ENCODE measurements at regions not wholly inside any gene's neighbourhood (a gene's known extent, or its start where the extent isn't known, plus 50 kb on each side); places are given as distances from the start of the nearest gene placed in this dataset.
A peak's percentile ranks its signal among the peaks of the same experiment; 100 is the strongest.

DNA sequence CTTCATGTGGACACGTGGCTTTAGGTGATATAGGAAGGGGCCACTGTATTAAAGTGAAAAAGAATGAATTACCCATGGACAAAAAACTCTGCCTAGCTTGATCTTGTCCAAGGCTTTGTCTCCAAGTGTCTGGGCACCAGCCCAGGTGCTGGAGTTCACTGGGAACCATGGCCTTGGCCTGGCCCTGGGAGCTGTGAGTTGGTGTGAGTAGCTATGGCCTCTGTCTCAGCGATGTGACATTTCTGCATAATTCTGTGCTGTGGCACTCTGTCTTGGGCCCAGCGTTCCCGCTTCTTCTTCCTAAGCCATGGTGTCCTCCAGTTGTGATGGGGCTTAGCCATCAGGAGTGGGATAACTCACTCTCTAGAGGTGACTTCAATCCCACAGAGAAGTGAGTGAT is 119.0 kb upstream of the PPP2R2D start:
- no peak for DNase-seq

GRCh38 chr10:131784363-131785120 is 116.3 kb upstream of the PPP2R2D start:
- no peak for DNase-seq

GRCh38 chr10:131785121-131785460 is 115.7 kb upstream of the PPP2R2D start:
- DNase-seq: no peak

- peak; percentile 82 for DNase-seq
Measured at GRCh38 chr10:131786756-131787605, 113.8 kb upstream of the PPP2R2D start.

DNA sequence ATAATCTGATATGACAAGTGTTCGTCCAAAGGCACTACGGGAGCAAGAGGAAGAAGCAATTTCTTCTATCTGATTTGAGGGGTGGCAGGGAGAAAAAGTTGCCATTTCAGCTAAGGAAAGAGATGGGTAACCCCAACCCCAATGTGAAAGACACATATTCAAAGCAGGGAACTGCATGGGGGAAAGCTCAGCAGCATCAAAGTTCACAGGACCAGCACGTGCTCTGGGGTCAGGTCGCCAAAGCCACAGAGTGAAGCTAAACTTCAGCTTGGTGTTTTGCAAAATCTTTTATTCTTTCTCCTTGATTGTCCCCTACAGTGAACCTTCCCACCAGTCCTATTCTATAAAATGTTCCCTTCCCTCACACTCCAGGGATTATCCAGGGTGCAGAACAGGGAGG is 112.8 kb upstream of the PPP2R2D start:
- DNase-seq: no peak

- DNase-seq: no peak
Measured at GRCh38 chr10:131788386-131788785, 112.4 kb upstream of the PPP2R2D start.

DNA sequence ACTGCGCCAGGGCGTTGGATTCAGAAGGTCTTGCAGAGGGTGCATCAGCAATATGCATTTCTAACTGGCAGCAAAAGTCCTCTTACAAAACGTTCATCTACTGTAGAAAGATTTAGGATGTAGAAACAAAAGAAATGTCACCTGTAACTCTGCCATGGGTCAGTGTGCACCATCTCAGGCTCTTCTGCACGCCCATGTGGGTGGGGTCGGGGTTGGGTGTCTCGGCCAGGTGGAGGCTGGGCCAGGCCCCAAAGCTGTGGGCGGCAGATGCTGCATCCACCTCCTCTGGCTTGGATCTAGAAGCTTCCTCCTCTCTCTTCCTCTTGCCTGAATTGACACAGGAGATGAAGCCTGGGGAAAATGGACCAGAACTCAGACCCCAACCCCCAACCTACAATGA is 111.3 kb upstream of the PPP2R2D start:
- no peak for DNase-seq

DNA sequence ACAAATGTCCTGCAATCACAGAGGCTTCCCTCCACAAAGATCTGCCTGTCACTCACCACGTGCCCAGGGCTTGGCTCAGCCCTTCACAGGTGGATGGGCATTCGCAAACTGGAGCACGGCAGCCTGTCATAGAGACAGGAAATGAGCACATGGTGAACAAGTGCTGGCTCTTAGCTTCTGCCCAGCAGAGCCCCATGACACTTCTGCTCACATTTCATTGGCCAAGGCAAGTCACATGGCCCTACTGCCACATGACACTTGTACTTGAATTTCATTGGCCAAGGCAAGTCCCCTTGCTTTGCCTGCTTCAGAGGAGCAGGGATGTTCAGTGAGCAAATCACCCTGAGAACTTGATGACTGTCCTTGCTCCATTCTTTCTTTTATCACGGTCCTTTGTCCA is 110.8 kb upstream of the PPP2R2D start:
- no peak for DNase-seq

DNA sequence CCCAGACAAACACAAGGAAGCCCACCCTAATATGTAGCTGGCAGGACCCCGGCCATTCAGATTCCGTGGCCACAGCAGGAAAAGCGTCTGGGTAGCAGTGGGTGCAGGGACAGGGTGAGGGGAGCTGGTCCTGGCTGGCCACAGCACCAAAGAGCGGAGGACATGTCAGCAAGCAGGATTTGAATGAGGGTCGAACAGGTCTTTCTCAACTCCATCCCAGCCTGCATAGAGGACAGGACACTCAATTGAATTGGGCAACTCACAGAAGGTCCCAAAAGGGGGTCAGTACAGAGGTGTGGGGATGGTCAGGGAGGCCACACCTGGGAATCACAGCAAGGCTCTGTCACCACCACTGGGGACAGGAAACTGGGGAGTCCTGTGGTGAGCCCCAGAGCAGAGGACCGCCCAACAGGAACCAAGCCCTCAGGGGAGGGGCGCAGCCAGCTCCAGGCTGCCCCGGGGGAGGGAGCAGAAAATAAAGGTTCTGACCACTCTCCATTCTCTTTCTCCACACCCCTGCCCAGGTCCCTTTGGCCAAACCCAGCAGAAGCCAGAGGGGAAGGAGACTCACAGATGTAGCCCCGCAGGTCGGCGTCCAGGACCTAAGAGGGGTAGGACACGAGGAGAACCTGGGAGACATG is 108.7 kb upstream of the PPP2R2D start:
- DNase-seq: no peak

DNA sequence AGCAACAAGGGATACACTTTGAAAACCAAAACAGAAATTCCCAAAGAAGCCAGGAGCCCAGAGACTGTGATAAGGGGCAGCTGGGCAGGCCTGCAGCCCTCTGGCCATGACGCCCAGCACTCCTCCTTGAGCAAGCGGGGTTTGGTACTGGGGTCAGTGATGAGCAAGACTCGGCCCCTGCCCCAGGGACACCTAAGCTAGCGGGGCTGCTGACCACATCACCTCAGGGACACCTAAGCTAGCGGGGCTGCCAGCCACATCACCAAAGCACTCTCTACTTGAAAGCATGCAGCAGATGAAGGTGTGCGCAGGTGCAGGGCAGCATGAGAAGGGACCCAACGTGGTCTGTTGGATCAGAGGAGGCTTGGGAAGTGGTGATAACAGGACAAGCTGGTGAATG is 108.0 kb upstream of the PPP2R2D start:
- no peak for DNase-seq

GRCh38 chr10:131795761-131796160 is 105.0 kb upstream of the PPP2R2D start:
- DNase-seq: no peak

DNA sequence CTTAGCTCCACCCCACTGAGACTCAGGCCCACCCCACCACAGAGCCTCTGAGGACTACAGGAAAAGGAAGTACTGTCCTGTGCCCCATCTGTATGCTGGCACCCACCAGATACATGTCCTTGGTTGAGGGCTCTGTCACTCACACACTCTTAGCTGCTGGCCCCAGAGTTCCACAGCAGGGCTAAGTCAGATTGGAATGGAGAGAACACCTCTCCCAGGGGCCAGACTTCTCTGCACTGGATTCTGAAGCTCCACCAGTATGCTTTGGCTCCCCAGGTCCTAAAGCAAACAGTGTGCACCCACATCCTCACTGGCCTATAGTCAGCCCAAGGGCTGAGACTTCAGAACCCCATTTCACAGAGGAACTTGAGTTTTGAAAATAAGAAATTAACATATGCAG is 103.2 kb upstream of the PPP2R2D start:
- DNase-seq: no peak

DNA sequence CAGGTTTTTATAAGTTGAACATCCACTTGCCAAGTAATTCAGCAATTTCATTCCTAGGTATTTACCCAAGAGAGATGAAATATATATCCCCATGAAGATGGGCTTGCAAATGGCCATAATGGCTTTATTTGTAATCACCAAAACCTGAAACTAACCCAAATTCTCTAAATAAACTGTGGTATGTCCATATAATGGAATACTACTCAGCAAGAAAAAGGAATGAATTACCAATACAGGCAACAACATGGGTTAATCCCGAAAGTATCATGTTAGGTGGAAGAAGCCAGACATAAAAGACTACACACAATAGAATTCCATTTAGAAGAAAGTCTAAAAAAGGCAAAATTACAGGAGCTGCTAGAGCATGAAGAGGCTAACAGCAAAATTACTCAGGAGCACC is 101.4 kb upstream of the PPP2R2D start:
- no peak for DNase-seq

DNA sequence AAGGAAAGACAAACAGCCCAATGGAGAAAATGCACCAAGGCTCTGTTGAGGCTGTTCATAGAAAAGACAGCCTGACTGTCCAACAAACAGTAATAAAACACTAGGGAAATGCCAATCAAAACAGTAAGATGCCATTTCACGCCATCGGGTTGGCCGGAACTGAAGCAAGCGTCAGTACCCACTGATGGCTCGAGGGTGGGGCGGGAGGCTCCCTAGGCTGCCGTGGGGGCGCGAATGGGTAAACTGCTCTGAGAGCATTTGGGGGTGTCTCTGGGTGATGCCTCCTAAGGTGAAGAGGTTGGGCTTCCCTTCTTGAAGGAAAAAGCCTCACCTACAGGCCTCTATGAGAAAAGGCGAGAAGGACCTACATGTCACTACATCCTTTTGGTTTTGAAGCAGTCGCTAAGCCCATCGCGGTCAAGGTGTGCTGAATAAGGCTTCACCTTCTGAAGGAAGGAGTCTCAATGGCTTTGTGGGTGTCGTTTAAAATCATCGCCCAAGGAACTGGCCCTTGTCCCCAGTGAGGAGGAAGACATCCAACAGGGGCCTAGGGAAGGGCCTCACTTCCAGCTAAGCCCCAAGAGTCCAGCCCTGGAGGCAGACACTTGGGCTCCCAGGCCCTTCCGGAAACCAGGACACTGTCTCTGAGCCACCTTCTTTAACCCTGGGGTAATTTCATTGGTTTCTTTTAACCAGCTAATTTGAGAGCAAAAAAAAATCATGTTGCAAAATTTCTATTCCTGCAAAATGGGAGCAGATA is 98.5 kb upstream of the PPP2R2D start:
- no peak for DNase-seq

DNA sequence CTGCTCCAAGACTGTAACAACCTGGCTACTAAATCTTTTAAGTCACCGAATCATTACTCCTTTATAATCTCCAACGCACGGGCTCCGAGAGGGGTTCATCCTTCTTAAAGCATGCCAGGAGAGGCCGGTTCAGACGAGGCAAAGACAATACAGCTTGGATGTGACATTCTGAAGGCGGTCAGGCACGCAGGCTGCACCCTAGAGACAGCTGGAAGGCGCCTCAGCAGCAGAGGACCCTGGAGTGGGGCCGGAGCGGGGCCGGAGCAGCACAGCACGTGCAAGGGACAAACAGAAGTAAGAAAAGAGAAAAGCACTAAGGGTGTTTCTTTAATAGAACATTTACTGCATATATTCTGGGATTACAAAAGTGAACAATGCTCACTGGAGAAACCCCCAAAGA is 97.8 kb upstream of the PPP2R2D start:
- DNase-seq: peak; percentile 46

DNA sequence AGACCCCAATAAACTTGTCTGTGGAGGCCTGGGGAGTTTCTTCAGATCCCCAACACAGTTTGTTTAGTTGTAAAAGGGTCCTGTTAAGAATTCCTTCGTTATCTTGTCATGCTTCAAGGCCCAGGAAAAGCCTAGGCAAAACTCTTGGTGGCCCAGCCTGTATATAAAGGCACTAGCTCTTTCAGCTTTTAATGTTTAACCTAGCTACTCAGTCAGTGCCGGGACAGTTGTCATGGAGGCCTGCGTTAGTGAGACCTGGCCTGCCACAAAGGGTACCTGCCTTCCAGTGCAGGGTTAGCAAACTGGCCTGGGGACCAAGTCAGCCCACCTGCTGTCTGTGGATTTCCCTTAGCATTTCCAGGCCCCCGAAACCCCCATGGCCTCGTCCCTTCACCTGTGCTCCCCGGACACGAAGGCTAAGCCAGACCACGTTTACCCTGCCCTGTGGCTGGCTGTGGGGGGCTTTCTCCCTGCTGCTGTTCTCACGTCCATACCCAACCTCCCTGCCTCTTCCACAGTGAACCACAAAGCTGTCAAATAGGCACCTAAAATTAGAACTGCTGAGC is 96.9 kb upstream of the PPP2R2D start:
- no peak for DNase-seq

DNA sequence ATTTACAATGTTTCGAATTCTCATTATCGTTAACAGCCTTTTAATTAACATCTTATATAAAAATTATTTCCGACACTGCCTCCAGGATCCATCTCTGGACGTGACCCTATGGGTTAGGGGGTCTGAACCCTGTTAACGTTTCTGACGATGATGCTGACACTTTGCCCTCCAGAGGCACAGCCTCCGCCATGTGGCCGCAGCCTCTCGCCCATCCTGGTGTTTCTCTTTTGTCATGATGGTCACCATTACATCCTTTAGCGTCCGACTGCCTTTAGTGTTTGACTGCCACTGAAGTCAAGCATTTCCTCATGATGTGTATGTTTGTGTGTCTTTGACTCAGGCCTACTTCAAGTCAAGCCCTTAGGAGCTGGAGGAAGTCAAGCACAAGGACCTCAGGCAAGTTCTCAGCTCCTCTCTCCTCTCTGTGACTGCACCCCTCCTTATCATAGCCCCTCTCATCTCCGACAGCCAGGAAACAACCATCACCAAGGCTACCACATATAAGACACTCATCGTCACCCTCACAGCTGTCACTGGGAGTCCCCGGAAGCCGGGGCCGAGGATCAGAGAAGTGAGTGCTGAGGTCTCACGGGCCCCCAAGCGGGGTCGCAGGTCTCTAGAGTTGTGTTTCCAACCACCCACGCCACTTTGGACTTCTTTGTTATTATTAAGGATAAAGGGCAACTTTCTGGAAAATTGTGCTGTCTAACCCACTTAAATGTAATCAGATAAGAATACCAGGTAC is 96.1 kb upstream of the PPP2R2D start:
- DNase-seq: no peak

- DNase-seq: no peak
Measured at GRCh38 chr10:131805696-131806095, 95.1 kb upstream of the PPP2R2D start.

GRCh38 chr10:131806146-131806545 is 94.7 kb upstream of the PPP2R2D start:
- no peak for DNase-seq

- DNase-seq: peak; percentile 21
Measured at GRCh38 chr10:131806646-131807317, 94.0 kb upstream of the PPP2R2D start.

DNA sequence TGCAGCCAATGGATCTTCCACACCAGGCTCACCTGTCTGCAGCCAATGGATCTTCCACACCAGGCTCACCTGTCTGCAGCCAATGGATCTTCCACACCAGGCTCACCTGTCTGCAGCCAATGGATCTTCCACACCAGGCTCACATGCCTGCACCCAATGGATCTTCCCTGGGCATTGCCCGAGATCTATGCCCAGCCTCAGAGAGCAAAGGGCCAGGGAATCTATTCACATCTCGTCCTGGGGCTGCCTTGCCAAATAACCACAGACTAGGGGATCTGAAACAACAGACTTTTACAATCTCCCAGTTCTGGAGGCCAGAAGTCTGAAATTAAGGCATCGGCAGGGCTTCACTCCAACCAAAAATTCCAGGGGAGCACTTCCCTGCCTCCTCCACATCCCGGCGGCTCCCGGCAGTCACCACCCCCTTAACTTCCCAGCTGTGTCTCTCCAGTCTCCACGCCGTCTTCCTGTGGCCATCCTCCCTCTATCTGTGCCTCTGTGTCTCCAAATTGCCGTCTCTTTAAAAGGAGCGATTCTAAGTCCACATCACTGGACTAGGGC is 92.4 kb upstream of the PPP2R2D start:
- DNase-seq: no peak

All from eye (tissue), 1 donor.